H1 (cell line): ENCODE measurements at regions not wholly inside any gene's neighbourhood (a gene's known extent, or its start where the extent isn't known, plus 50 kb on each side); places are given as distances from the start of the nearest gene placed in this dataset.

ENCODE experiments used
- CTCF ChIA-PET: fragments of 300-600 bp; sonication (Branson Sonifier 250); formaldehyde crosslinking; loops from one replicate; lab custom pipeline; 2021; ENCODE audit not compliant: partially characterized antibody; lab: Charles Lee
- POLR2A ChIA-PET: fragments of 300-600 bp; sonication (Branson Sonifier 250); formaldehyde crosslinking; loops from one replicate; lab custom pipeline; 2021; ENCODE audit warnings: inconsistent platforms; ENCODE audit not compliant: partially characterized antibody; lab: Charles Lee
- DNase-seq, 2 experiments: peaks; one replicate each; pipeline versions ENCODE4 v3.0.0 to v3.0.0-alpha.2; 2010 to 2022; ENCODE audit warnings: low spot score in 2 of 2, low read depth in 1 of 2, mixed read lengths in 1 of 2
- FAIRE-seq: peaks from 2 replicates; lab custom pipeline; 2011; peaks lifted over from hg19 to GRCh38; lab: Jason Lieb, UNC
- H2AFZ ChIP-seq: 2 replicates; pipeline ENCODE4 v1.8.1; 2012; ENCODE audit warnings: low read length, inconsistent platforms
- H2AK5ac ChIP-seq: 2 replicates; pipeline ENCODE4 v1.6.1; 2013; ENCODE audit warnings: low read depth, low read length
- H2BK120ac ChIP-seq: replicated peaks from 2 replicates; pipeline ENCODE3; 2013; ENCODE audit warnings: low read depth, low read length, inconsistent platforms
- H2BK12ac ChIP-seq: 2 replicates; pipeline ENCODE4 v1.6.1; 2013; ENCODE audit warnings: low read depth, low read length
- H2BK15ac ChIP-seq: 2 replicates; pipeline ENCODE4 v1.6.1; 2013; ENCODE audit warnings: low read length
- H2BK20ac ChIP-seq: 2 replicates; pipeline ENCODE4 v1.6.1; 2013; ENCODE audit warnings: low read length
- H2BK5ac ChIP-seq: 2 replicates; pipeline ENCODE4 v1.6.1; 2013; ENCODE audit warnings: low read depth, low read length
- H3K14ac ChIP-seq: 2 replicates; pipeline ENCODE4 v1.6.1; 2013; ENCODE audit warnings: inconsistent platforms; ENCODE audit not compliant: insufficient read length
- H3K18ac ChIP-seq: 2 replicates; pipeline ENCODE4 v1.6.1; 2013; ENCODE audit warnings: low read length; ENCODE audit errors: extremely low read depth
- H3K23ac ChIP-seq: 2 replicates; pipeline ENCODE4 v1.6.1; 2013; ENCODE audit warnings: inconsistent platforms; ENCODE audit not compliant: insufficient read length
- H3K23me2 ChIP-seq: 2 replicates; pipeline ENCODE4 v1.6.1; 2013; ENCODE audit warnings: low read depth, low read length
- H3K27ac ChIP-seq: 2 replicates; pipeline ENCODE4 v1.6.1; 2011; ENCODE audit warnings: low read depth, low read length, inconsistent platforms
- H3K27me3 ChIP-seq, 4 experiments: replicated peaks in 1 of 4; 1 replicate in 1 of 4; 2 replicates in 3 of 4; pipeline versions ENCODE4 v1.6.1 to v1.8.1; 2011 to 2013; ENCODE audit warnings: low read length in 3 of 4, mild to moderate bottlenecking in 3 of 4, inconsistent platforms in 2 of 4, mixed read lengths in 2 of 4, moderate library complexity in 1 of 4; ENCODE audit not compliant: control insufficient read depth in 3 of 4, insufficient read depth in 3 of 4; ENCODE audit errors: extremely low read depth in 1 of 4
- H3K36me3 ChIP-seq, 4 experiments: 2 replicates each; pipeline versions ENCODE4 v1.6.1 to v1.8.1; 2011 to 2013; ENCODE audit warnings: mild to moderate bottlenecking in 4 of 4, low read length in 3 of 4, moderate library complexity in 2 of 4, control low read depth in 1 of 4, inconsistent platforms in 1 of 4; ENCODE audit not compliant: insufficient read depth in 4 of 4, control insufficient read depth in 2 of 4
- H3K4ac ChIP-seq: replicated peaks from 2 replicates; pipeline ENCODE3; 2013; ENCODE audit warnings: low read length, low read depth, mixed read lengths, inconsistent platforms; ENCODE audit not compliant: insufficient read length
- H3K4me1 ChIP-seq, 4 experiments: replicated peaks in 1 of 4; 1 replicate in 1 of 4; 2 replicates in 3 of 4; pipeline versions ENCODE4 v1.6.1 to v1.8.1; 2011 to 2013; ENCODE audit warnings: low read length in 3 of 4, inconsistent platforms in 2 of 4, mixed read lengths in 1 of 4; ENCODE audit not compliant: insufficient read depth in 4 of 4, control insufficient read depth in 3 of 4
- H3K4me2 ChIP-seq, 2 experiments: 2 replicates each; pipeline versions ENCODE4 v1.6.1 to v1.8.1; 2011 to 2013; ENCODE audit warnings: low read depth in 2 of 2, low read length in 2 of 2, control low read depth in 1 of 2, inconsistent platforms in 1 of 2, mild to moderate bottlenecking in 1 of 2; ENCODE audit not compliant: insufficient read depth in 1 of 2
- H3K4me3 ChIP-seq, 4 experiments: fragments of 200-600, 300-600 bp in 1 of 4; sonication (generic), shearing (Covaris generic), sonication (Bioruptor Twin) in 1 of 4; 2 replicates each; pipeline versions ENCODE4 v1.5.1 to v1.8.1; 2011 to 2016; ENCODE audit warnings: low read length in 4 of 4, low read depth in 3 of 4, control low read depth in 2 of 4, inconsistent platforms in 2 of 4, mild to moderate bottlenecking in 2 of 4, mixed read lengths in 1 of 4, moderate library complexity in 1 of 4; ENCODE audit not compliant: insufficient read depth in 2 of 4; ENCODE audit errors: extremely low read depth in 1 of 4
- H3K56ac ChIP-seq: replicated peaks from 2 replicates; pipeline ENCODE3; 2013; ENCODE audit warnings: low read depth, mild to moderate bottlenecking, mixed read lengths, low read length, inconsistent platforms; ENCODE audit not compliant: insufficient read length
- H3K79me1 ChIP-seq: 2 replicates; pipeline ENCODE4 v1.6.1; 2013; ENCODE audit warnings: low read depth, low read length, control low read depth
- H3K79me2 ChIP-seq, 2 experiments: 2 replicates each; pipeline versions ENCODE4 v1.6.1 to v1.8.1; 2012 to 2013; ENCODE audit warnings: low read length in 2 of 2, mild to moderate bottlenecking in 2 of 2, inconsistent platforms in 1 of 2; ENCODE audit not compliant: insufficient read depth in 2 of 2, control insufficient read depth in 1 of 2
- H3K9ac ChIP-seq, 4 experiments: replicated peaks in 1 of 4; 1 replicate in 1 of 4; 2 replicates in 3 of 4; pipeline versions ENCODE4 v1.6.1 to v1.8.1; 2011 to 2013; ENCODE audit warnings: low read depth in 3 of 4, low read length in 3 of 4, control low read depth in 2 of 4, mild to moderate bottlenecking in 2 of 4, moderate library complexity in 2 of 4, inconsistent platforms in 1 of 4; ENCODE audit errors: extremely low read depth in 1 of 4
- H3K9me3 ChIP-seq, 2 experiments: 2 replicates each; pipeline versions ENCODE4 v1.6.1 to v1.8.1; 2012 to 2013; ENCODE audit warnings: mild to moderate bottlenecking in 2 of 2, moderate library complexity in 2 of 2, control low read depth in 1 of 2, inconsistent platforms in 1 of 2, low read depth in 1 of 2, low read length in 1 of 2, mixed read lengths in 1 of 2; ENCODE audit not compliant: insufficient read depth in 2 of 2
- H4K20me1 ChIP-seq, 2 experiments: replicated peaks in 1 of 2; 2 replicates each; pipeline versions ENCODE3 to v1.8.1; 2011 to 2013; ENCODE audit warnings: inconsistent platforms in 2 of 2, low read length in 2 of 2, mild to moderate bottlenecking in 1 of 2; ENCODE audit not compliant: insufficient read depth in 2 of 2, control insufficient read depth in 1 of 2
- H4K5ac ChIP-seq: 2 replicates; pipeline ENCODE4 v1.6.1; 2013; ENCODE audit warnings: low read length, low read depth, mixed read lengths, inconsistent platforms; ENCODE audit not compliant: insufficient read length
- H4K8ac ChIP-seq: 2 replicates; pipeline ENCODE4 v1.8.0; 2013; ENCODE audit warnings: mild to moderate bottlenecking, moderate library complexity, low read length, inconsistent platforms; ENCODE audit not compliant: insufficient read depth; ENCODE audit errors: extremely low read depth
- H4K91ac ChIP-seq: replicated peaks from 2 replicates; pipeline ENCODE3; 2013; ENCODE audit warnings: low read length, mixed read lengths, inconsistent platforms; ENCODE audit not compliant: insufficient read length
- ASH2L ChIP-seq: fragments of 200-600, 300-600 bp; sonication (generic); IDR thresholded peaks from one replicate; pipeline ENCODE4 v1.7.1; 2017; ENCODE audit warnings: low read length
- BCL11A ChIP-seq, 2 experiments: IDR thresholded peaks; one replicate each; pipeline ENCODE4 v1.6.1; 2011; ENCODE audit warnings: low read depth in 2 of 2, low read length in 2 of 2, mild to moderate bottlenecking in 2 of 2
- CHD2 ChIP-seq: IDR thresholded peaks from 2 replicates; pipeline ENCODE4 v1.6.1; 2012; ENCODE audit warnings: low read length, improper control_type of control experiment
- CREB1 ChIP-seq: IDR thresholded peaks from 2 replicates; pipeline ENCODE4 v1.6.1; 2012; ENCODE audit warnings: inconsistent platforms
- EZH2 ChIP-seq: fragments of 200-600 bp; sonication (generic); IDR thresholded peaks from 2 replicates; pipeline ENCODE4 v1.7.1; 2012; ENCODE audit warnings: low read depth, mild to moderate bottlenecking, moderate library complexity, low read length, inconsistent platforms; ENCODE audit not compliant: severe bottlenecking
- KDM1A ChIP-seq: fragments of 200-600, 300-600 bp; sonication (generic); IDR thresholded peaks from 2 replicates; pipeline ENCODE4 v1.7.1; 2016; ENCODE audit warnings: mild to moderate bottlenecking, low read length, borderline replicate concordance
- MAFK ChIP-seq: IDR thresholded peaks from 2 replicates; pipeline ENCODE4 v1.6.1; 2012; ENCODE audit warnings: low read depth, mild to moderate bottlenecking, improper control_type of control experiment, low read length
- NANOG ChIP-seq: IDR thresholded peaks from 2 replicates; pipeline ENCODE4 v1.6.1; 2011; ENCODE audit warnings: low read length, low read depth, mild to moderate bottlenecking, inconsistent platforms; ENCODE audit not compliant: insufficient read depth, poor library complexity, severe bottlenecking
- NRF1 ChIP-seq: IDR thresholded peaks from 2 replicates; pipeline ENCODE4 v1.6.1; 2011; ENCODE audit warnings: mild to moderate bottlenecking, low read depth, low read length, improper control_type of control experiment
- RAD21 ChIP-seq, 2 experiments: IDR thresholded peaks in 1 of 2; conservative IDR thresholded peaks in 1 of 2; 2 replicates each; pipeline ENCODE4 v1.6.1; 2011; ENCODE audit warnings: low read depth in 2 of 2, low read length in 2 of 2, improper control_type of control experiment in 1 of 2, inconsistent platforms in 1 of 2, mild to moderate bottlenecking in 1 of 2, moderate library complexity in 1 of 2
- RNF2 ChIP-seq: fragments of 200-900, 300-1000 bp; sonication (generic); IDR thresholded peaks from 2 replicates; pipeline ENCODE4 v1.7.1; 2016; ENCODE audit warnings: borderline replicate concordance, low read depth, mild to moderate bottlenecking, antibody characterized with exemption, low read length; ENCODE audit not compliant: poor library complexity, severe bottlenecking; ENCODE audit errors: missing control alignments
- SIRT6 ChIP-seq: IDR thresholded peaks from one replicate; pipeline ENCODE4 v1.7.1; 2012; ENCODE audit warnings: low read length, inconsistent platforms
- TAF1 ChIP-seq: IDR thresholded peaks from 2 replicates; pipeline ENCODE4 v1.6.1; 2011; ENCODE audit warnings: mild to moderate bottlenecking, low read depth, low read length
- WGBS, 2 experiments: shearing (Covaris generic) in 1 of 2; methylation state at CpG; one replicate each; pipeline versions ENCODE4 v1.1.6 to v1.1.7; 2013 to 2015; ENCODE audit warnings: low lambda C conversion rate in 2 of 2, mixed read lengths in 2 of 2, inconsistent platforms in 1 of 2, low coverage in 1 of 2, missing lambda C conversion rate in 1 of 2; ENCODE audit not compliant: insufficient replicate concordance in 2 of 2, insufficient coverage in 1 of 2, insufficient read length in 1 of 2; ENCODE audit errors: extremely low coverage in 1 of 2, missing lambda C conversion rate in 1 of 2; 5-methylcytosine and 5-hydroxymethylcytosine counted together
- TF ChIP-seq, protein P1 (sequence below): IDR thresholded peaks from 2 replicates; pipeline ENCODE4 v1.6.1; 2011; ENCODE audit warnings: low read length, improper control_type of control experiment

DNA sequence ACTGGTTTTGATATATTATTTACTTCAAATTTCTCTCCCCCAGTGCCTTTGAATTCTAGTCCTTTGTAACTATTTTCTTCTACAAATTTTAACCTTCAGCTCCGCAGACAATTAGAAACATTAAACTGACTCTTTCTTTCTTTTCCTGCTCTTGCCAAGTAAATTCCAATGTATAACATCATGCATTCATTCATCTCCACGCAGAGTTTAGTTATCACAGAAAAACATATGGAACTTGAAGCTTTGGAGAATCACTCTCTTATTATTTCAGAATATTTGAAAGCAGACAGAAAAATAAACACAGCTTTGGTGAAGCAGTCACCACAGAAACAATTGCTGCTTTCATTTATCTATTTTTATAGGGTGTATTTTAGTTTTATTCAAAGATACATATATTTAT is 778.7 kb upstream of the CDH8 start:
- Histone ChIP-seq H4K5ac (no peak overlapping the region), H3K9ac (no peak overlapping the region), H3K36me3 (no peaks in the 10 kb centered on the region), H2AFZ (no peak overlapping the region), H2BK15ac (no peak overlapping the region), H2BK20ac (no peak overlapping the region), H4K8ac (no peak overlapping the region), H3K9me3 (no peaks in the 10 kb centered on the region), H3K23ac (no peak overlapping the region), H3K79me2 (no peaks in the 10 kb centered on the region), H4K20me1 (no peaks in the 10 kb centered on the region), H3K23me2 (no peaks in the 10 kb centered on the region), H3K4me3 (no peak overlapping the region), H3K27me3 (no peaks in the 10 kb centered on the region), H3K56ac (no peak overlapping the region), H3K18ac (no peak overlapping the region), H3K4me1 (no peaks in the 10 kb centered on the region), H3K14ac (no peak overlapping the region), H3K4me2 (no peak overlapping the region), H2BK120ac (no peak overlapping the region), H3K27ac (no peak overlapping the region), H2BK12ac (no peak overlapping the region), H2BK5ac (no peak overlapping the region), H4K91ac (no peak overlapping the region), H2AK5ac (no peak overlapping the region), H3K4ac (no peak overlapping the region), H3K79me1 (no peaks in the 10 kb centered on the region)
- ChIA-PET CTCF (no interaction called here), POLR2A (no interaction called here)
- DNase-seq = no peak
- no peak for FAIRE-seq
- TF ChIP-seq RAD21 (IDR thresholded peaks at IDR 0.05 in 1 of 2, conservative IDR thresholded peaks at IDR 0.05 in 1 of 2; ENCODE audit: low read depth in 2 of 2, low read length in 2 of 2) (no peak), BCL11A (IDR thresholded peaks at IDR 0.05; ENCODE audit: low read depth in 2 of 2, low read length in 2 of 2) (no peak), CREB1 (no peak), EZH2 (no peak), KDM1A (no peak), MAFK (no peak), NANOG (no peak), RNF2 (no peak), ASH2L (no peak), NRF1 (no peak), TAF1 (no peak), CHD2 (no peak), SIRT6 (no peak)
- TF ChIP-seq, protein P1, sequence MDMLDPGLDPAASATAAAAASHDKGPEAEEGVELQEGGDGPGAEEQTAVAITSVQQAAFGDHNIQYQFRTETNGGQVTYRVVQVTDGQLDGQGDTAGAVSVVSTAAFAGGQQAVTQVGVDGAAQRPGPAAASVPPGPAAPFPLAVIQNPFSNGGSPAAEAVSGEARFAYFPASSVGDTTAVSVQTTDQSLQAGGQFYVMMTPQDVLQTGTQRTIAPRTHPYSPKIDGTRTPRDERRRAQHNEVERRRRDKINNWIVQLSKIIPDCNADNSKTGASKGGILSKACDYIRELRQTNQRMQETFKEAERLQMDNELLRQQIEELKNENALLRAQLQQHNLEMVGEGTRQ = no peak
- 97% methylated on average over 2 of the region's 2 CpGs; no CpG with 5 or more reads in 1 of the 2 experiments for WGBS, 2 experiments
